Endothelial cell of umbilical vein (primary cell): ENCODE measurements at regions not wholly inside any gene's neighbourhood (a gene's known extent, or its start where the extent isn't known, plus 50 kb on each side); places are given as distances from the start of the nearest gene placed in this dataset.

Experiments used
- BruUV-seq: library from RNA; stranded (reverse); fragments of 400-500 nt; replicated peaks from 2 replicates; lab custom pipeline; 2021; lab: Mats Ljungman, UMichigan
- CTCF ChIA-PET: fragments of 300-600, 350-600 bp; sonication (Branson Sonifier 250); formaldehyde crosslinking; loops from one replicate; lab custom pipeline; 2021; ENCODE audit warnings: antibody characterized with exemption, inconsistent platforms; lab: Charles Lee
- POLR2A ChIA-PET: fragments of 300-600, 350-600 bp; sonication (Branson Sonifier 250); formaldehyde crosslinking; loops from one replicate; lab custom pipeline; 2021; ENCODE audit warnings: antibody characterized with exemption, inconsistent platforms; lab: Charles Lee
- DNase-seq: peaks from one replicate; pipeline ENCODE4 v3.0.0-alpha.2; 2011; ENCODE audit warnings: low read depth, low spot score
- FAIRE-seq: peaks from 2 replicates; lab custom pipeline; 2011; peaks lifted over from hg19 to GRCh38; lab: Jason Lieb, UNC
- H2AFZ ChIP-seq: 2 replicates; pipeline ENCODE4 v1.6.0; 2012; ENCODE audit warnings: low read depth, low read length, control low read depth, inconsistent platforms
- H3K27ac ChIP-seq: 2 replicates; pipeline ENCODE4 v1.5.1; 2011; ENCODE audit warnings: low read depth, mild to moderate bottlenecking, control low read depth, low read length, moderate library complexity; ENCODE audit not compliant: insufficient read depth
- H3K27me3 ChIP-seq, 2 experiments: 2 replicates each; pipeline versions ENCODE4 v1.6.0 to v1.6.1; 2011; ENCODE audit warnings: low read length in 2 of 2, mixed read lengths in 1 of 2; ENCODE audit not compliant: control insufficient read depth in 2 of 2, insufficient read depth in 2 of 2
- H3K36me3 ChIP-seq, 2 experiments: 2 replicates in 1 of 2; 3 replicates in 1 of 2; pipeline ENCODE4 v1.5.1; 2011; ENCODE audit warnings: low read length in 2 of 2, mild to moderate bottlenecking in 1 of 2, moderate library complexity in 1 of 2; ENCODE audit not compliant: control insufficient read depth in 2 of 2, insufficient read depth in 2 of 2; ENCODE audit errors: extremely low read depth in 1 of 2
- H3K4me1 ChIP-seq: 3 replicates; pipeline ENCODE4 v1.5.1; 2011; ENCODE audit warnings: mild to moderate bottlenecking, low read length; ENCODE audit not compliant: control insufficient read depth, insufficient read depth; ENCODE audit errors: extremely low read depth
- H3K4me2 ChIP-seq: 2 replicates; pipeline ENCODE4 v1.6.1; 2011; ENCODE audit warnings: low read length, control low read depth, mixed read lengths; ENCODE audit not compliant: insufficient read depth
- H3K4me3 ChIP-seq, 3 experiments: fragments of 200-600 bp in 1 of 3; sonication (generic), shearing (Covaris generic) in 1 of 3; replicated peaks in 1 of 3; 2 replicates each; pipeline ENCODE4 v1.5.1; 2011 to 2016; ENCODE audit warnings: control low read depth in 3 of 3, low read length in 3 of 3, mild to moderate bottlenecking in 2 of 3, inconsistent platforms in 1 of 3, low read depth in 1 of 3, moderate library complexity in 1 of 3; ENCODE audit not compliant: insufficient read depth in 1 of 3
- H3K79me2 ChIP-seq: 2 replicates; pipeline ENCODE4 v1.6.0; 2012; ENCODE audit warnings: low read length, inconsistent platforms; ENCODE audit not compliant: control insufficient read depth, insufficient read depth
- H3K9ac ChIP-seq: replicated peaks from 2 replicates; pipeline ENCODE3; 2011; ENCODE audit warnings: low read length, control low read depth; ENCODE audit not compliant: insufficient read depth; ENCODE audit errors: extremely low read depth
- H3K9me1 ChIP-seq: replicated peaks from 3 replicates; pipeline ENCODE4 v1.6.0; 2011; ENCODE audit warnings: mild to moderate bottlenecking, low read length; ENCODE audit not compliant: control insufficient read depth, insufficient read depth; ENCODE audit errors: extremely low read depth
- H3K9me3 ChIP-seq: replicated peaks from 2 replicates; pipeline ENCODE4 v1.5.1; 2012; ENCODE audit warnings: low read length, inconsistent platforms; ENCODE audit not compliant: control insufficient read depth, insufficient read depth
- H4K20me1 ChIP-seq: replicated peaks from 2 replicates; pipeline ENCODE3; 2011; ENCODE audit warnings: mild to moderate bottlenecking, low read length; ENCODE audit not compliant: control insufficient read depth, insufficient read depth; ENCODE audit errors: extremely low read depth
- EZH2 ChIP-seq: IDR thresholded peaks from 2 replicates; pipeline ENCODE4 v1.6.1; 2012; ENCODE audit warnings: borderline replicate concordance, low read depth, mild to moderate bottlenecking, moderate library complexity, low read length, inconsistent platforms; ENCODE audit not compliant: severe bottlenecking
- FOS ChIP-seq: IDR thresholded peaks from 2 replicates; pipeline ENCODE4 v1.6.1; 2011; ENCODE audit warnings: mild to moderate bottlenecking, low read length, moderate library complexity, borderline replicate concordance; ENCODE audit not compliant: insufficient read depth
- GATA2 ChIP-seq: IDR thresholded peaks from 2 replicates; pipeline ENCODE4 v1.7.0; 2011; ENCODE audit warnings: low read depth, mild to moderate bottlenecking, moderate library complexity, mixed read lengths, low read length; ENCODE audit not compliant: insufficient read length, insufficient read depth
- JUN ChIP-seq: IDR thresholded peaks from 2 replicates; pipeline ENCODE4 v1.6.1; 2011; ENCODE audit warnings: borderline replicate concordance, low read depth; ENCODE audit not compliant: insufficient read length, insufficient read depth
- MYC ChIP-seq: IDR thresholded peaks from one replicate; pipeline ENCODE4 v1.6.1; 2011; ENCODE audit warnings: mild to moderate bottlenecking, low read depth, low read length
- POLR2A ChIP-seq: IDR thresholded peaks from 2 replicates; pipeline ENCODE4 v1.6.1; 2012; ENCODE audit warnings: low read depth, mild to moderate bottlenecking, control low read depth, low read length
- POLR2AphosphoS5 ChIP-seq: IDR thresholded peaks from 2 replicates; pipeline ENCODE4 v1.6.1; 2012; ENCODE audit warnings: low read depth, mild to moderate bottlenecking, control low read depth, low read length, moderate library complexity; ENCODE audit not compliant: insufficient read depth
- dilution Hi-C: fragments of 300-500 bp; cut with MboI; formaldehyde crosslinking; loops from one replicate; pipeline ENCODE4 v1.15.0; 2019; ENCODE audit warnings: low sequenced_read_pairs; ENCODE audit not compliant: extremely low pct_ligation_motif_present
- intact Hi-C: fragments of 100-400 bp; cut with micrococcal nuclease; formaldehyde crosslinking; loops from one replicate; pipeline ENCODE4 v1.10.0; 2022
- TF ChIP-seq, protein P1 (sequence below): IDR thresholded peaks from 2 replicates; pipeline ENCODE4 v1.6.1; 2011; ENCODE audit not compliant: insufficient read depth, insufficient read length
- TF ChIP-seq, protein P2 (sequence below), 2 donors: IDR thresholded peaks; 1 replicate in 1 of 2; 2 replicates in 1 of 2; pipeline ENCODE4 v1.5.1; 2011; ENCODE audit warnings: low read length in 2 of 2, mild to moderate bottlenecking in 2 of 2, moderate library complexity in 2 of 2, control low read depth in 1 of 2, inconsistent platforms in 1 of 2, low read depth in 1 of 2; ENCODE audit not compliant: insufficient read depth in 1 of 2; ENCODE audit errors: extremely low read depth in 1 of 2

DNA sequence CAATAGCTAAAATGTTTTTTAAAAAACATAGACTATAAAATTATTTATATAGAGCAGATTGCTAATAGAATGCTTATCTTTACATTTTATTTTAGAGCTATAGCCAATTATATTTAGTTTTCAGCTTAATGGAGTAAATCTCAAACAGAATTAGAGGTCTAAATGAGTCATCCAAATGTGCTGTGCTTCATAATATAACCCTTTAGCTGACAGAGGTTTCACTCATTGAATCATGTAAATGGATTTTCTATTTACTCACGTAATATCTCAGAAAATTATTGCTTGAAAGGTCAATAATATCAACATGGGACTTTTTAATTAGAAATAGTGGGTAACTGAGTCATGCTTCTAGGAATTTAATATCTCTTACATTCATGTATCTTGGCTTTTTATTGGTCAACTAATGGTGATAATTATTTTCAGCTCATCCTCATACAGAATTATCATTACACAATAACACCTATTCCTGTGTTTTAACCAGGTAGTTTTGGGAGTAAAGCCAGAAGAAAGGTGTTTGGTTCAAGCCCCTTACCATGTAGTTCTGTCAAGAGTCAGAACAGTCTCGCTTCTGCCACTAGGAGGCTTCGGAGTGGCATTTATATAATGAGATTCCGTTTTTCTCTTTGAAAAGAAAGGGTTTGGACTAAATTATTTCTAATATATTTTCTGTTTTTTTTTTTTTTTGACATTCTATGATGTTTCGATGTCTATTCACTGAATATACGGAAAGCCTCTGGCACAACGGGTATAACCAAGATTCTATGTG is 217.6 kb downstream of the CDH7 start:
- Histone ChIP-seq H4K20me1 (no peaks in the 10 kb centered on the region), H3K79me2 (no peaks in the 10 kb centered on the region), H3K9me3 (no peaks in the 10 kb centered on the region), H3K9ac (no peak overlapping the region), H3K27me3 (no peaks in the 10 kb centered on the region), H2AFZ (no peak overlapping the region), H3K4me2 (no peak overlapping the region), H3K27ac (no peak overlapping the region), H3K4me1 (no peaks in the 10 kb centered on the region), H3K9me1 (no peaks in the 10 kb centered on the region), H3K36me3 (no peaks in the 10 kb centered on the region), H3K4me3 (no peak overlapping the region)
- DNase-seq (no peak), FAIRE-seq (no peak)
- intact Hi-C loops (no loop called here), dilution Hi-C loops (no loop called here)
- TF ChIP-seq, protein P1, sequence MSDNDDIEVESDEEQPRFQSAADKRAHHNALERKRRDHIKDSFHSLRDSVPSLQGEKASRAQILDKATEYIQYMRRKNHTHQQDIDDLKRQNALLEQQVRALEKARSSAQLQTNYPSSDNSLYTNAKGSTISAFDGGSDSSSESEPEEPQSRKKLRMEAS, result no peak
- TF ChIP-seq EZH2 (no peak), JUN (no peak), GATA2 (no peak), FOS (no peak), POLR2A (no peak), POLR2AphosphoS5 (no peak), MYC (no peak)
- TF ChIP-seq, protein P2, sequence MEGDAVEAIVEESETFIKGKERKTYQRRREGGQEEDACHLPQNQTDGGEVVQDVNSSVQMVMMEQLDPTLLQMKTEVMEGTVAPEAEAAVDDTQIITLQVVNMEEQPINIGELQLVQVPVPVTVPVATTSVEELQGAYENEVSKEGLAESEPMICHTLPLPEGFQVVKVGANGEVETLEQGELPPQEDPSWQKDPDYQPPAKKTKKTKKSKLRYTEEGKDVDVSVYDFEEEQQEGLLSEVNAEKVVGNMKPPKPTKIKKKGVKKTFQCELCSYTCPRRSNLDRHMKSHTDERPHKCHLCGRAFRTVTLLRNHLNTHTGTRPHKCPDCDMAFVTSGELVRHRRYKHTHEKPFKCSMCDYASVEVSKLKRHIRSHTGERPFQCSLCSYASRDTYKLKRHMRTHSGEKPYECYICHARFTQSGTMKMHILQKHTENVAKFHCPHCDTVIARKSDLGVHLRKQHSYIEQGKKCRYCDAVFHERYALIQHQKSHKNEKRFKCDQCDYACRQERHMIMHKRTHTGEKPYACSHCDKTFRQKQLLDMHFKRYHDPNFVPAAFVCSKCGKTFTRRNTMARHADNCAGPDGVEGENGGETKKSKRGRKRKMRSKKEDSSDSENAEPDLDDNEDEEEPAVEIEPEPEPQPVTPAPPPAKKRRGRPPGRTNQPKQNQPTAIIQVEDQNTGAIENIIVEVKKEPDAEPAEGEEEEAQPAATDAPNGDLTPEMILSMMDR (IDR thresholded peaks at IDR 0.05; ENCODE audit: extremely low read depth in 1 of 2, insufficient read depth in 1 of 2, low read depth in 1 of 2, low read length in 2 of 2), result no peak
- no TSS peak for BruUV-seq
- ChIA-PET CTCF (no interaction called here), POLR2A (no interaction called here)
